HG03135 (cell line): ENCODE measurements at regions not wholly inside any gene's neighbourhood (a gene's known extent, or its start where the extent isn't known, plus 50 kb on each side); places are given as distances from the start of the nearest gene placed in this dataset.
"Not testable (repeated sequence)": the region's sequence is repeated elsewhere in the genome, so short reads cannot be mapped to it uniquely, and the experiment has no call there.

Source experiments
- ATAC-seq: cut with Tn5 transposase; IDR thresholded peaks from one replicate; pipeline ENCODE4 v1.9.1; 2021; ENCODE audit warnings: mild to moderate bottlenecking, moderate library complexity; ENCODE audit not compliant: unreplicated experiment

- no peak for ATAC-seq
Measured at GRCh38 chr9:3773362-3774060, 247.7 kb upstream of the RFX3 start.

- no peak for ATAC-seq
Measured at GRCh38 chr9:3769646-3770045, 243.8 kb upstream of the RFX3 start.

GRCh38 chr9:3768712-3769457 lies 243.1 kb upstream of the RFX3 start:
- no peak for ATAC-seq

GRCh38 chr9:3768286-3768685 lies 242.5 kb upstream of the RFX3 start:
- ATAC-seq: no peak

GRCh38 chr9:3762076-3762475 lies 236.3 kb upstream of the RFX3 start:
- ATAC-seq: no peak

GRCh38 chr9:3760031-3760430 lies 234.2 kb upstream of the RFX3 start:
- ATAC-seq: no peak

- no peak for ATAC-seq
Measured at GRCh38 chr9:3758816-3759576, 233.2 kb upstream of the RFX3 start.

GRCh38 chr9:3756071-3756470 lies 230.3 kb upstream of the RFX3 start:
- ATAC-seq: no peak

- ATAC-seq: no peak
Measured at GRCh38 chr9:3751125-3751758, 225.4 kb upstream of the RFX3 start.

- ATAC-seq: no peak
Measured at GRCh38 chr9:3750321-3750720, 224.5 kb upstream of the RFX3 start.

- no peak for ATAC-seq
Measured at GRCh38 chr9:3746296-3747275, 220.8 kb upstream of the RFX3 start.

GRCh38 chr9:3743901-3744413 lies 218.2 kb upstream of the RFX3 start:
- ATAC-seq: no peak

GRCh38 chr9:3742586-3742985 lies 216.8 kb upstream of the RFX3 start:
- no peak for ATAC-seq

- no peak for ATAC-seq
Measured at GRCh38 chr9:3741729-3742128, 215.9 kb upstream of the RFX3 start.

- ATAC-seq: no peak
Measured at GRCh38 chr9:3740690-3741419, 215.1 kb upstream of the RFX3 start.

GRCh38 chr9:3736161-3736560 lies 210.4 kb upstream of the RFX3 start:
- no peak for ATAC-seq

- no peak for ATAC-seq
Measured at GRCh38 chr9:3735251-3735650, 209.4 kb upstream of the RFX3 start.

- not testable (repeated sequence) for ATAC-seq
Measured at GRCh38 chr9:3733527-3734262, 207.9 kb upstream of the RFX3 start.

- no peak for ATAC-seq
Measured at GRCh38 chr9:3733039-3733408, 207.2 kb upstream of the RFX3 start.
